ENCODE measurements at regions not wholly inside any gene's neighbourhood (a gene's known extent, or its start where the extent isn't known, plus 50 kb on each side); places are given as distances from the start of the nearest gene placed in this dataset.

DNA sequence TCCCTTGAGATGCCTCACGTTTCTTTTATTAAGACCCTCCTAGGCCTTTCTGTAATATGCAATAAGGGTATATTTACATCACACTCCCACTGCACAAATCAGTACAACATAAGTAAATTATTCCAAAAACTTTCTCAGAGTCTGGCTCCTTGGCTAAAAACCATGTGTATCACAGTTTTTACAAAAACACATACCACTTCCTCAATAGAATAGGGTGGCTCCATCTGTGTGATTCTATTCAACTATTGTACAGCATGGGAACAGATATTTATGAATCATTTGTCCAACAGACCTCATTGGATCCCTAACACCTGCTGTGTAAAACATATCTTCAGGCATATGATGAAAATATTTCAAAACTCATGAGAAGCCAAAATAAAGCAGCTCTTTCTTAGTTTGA lies 502.7 kb downstream of the EFNA5 start:
- no peak overlapping the region for H3K4me3 ChIP-seq (ENCODE audit: control insufficient read depth in 1 of 2, extremely low read depth in 1 of 2, low read length in 1 of 2)
- no peak for ATAC-seq (replicated peaks in 1 of 4)
- H3K27me3 ChIP-seq (replicated peaks in 1 of 2; ENCODE audit: control insufficient read depth in 2 of 2, extremely low read depth in 1 of 2, insufficient read depth in 2 of 2, low read length in 1 of 2): no peaks in the 10 kb centered on the region
- DNase-seq: no peak
- ChIA-PET CTCF (interaction anchor here in 1 of 2 donors (1.0 kb wide), 1 partner anchor 17 kb away, joined by 4 read pairs; no protein-coding TSS in a partner anchor), POLR2A (no interaction called here)
- H3K9me3 ChIP-seq: no peaks in the 10 kb centered on the region
- Mint-ChIP-seq H3K27ac (no peak overlapping the region), H3K36me3 (no peaks in the 10 kb centered on the region), H3K9me3 (peaks cover 8 to 14% (median 10%) of the 10 kb centered on the region in 3 donors), H3K4me3 (no peak overlapping the region), H3K27me3 (no peaks in the 10 kb centered on the region), H3K4me1 (no peaks in the 10 kb centered on the region)
- H3K36me3 ChIP-seq (ENCODE audit: control insufficient read depth in 2 of 2, extremely low read depth in 1 of 2, insufficient read depth in 1 of 2, low read length in 1 of 2): no peaks in the 10 kb centered on the region
- no peaks in the 10 kb centered on the region for H3K4me1 ChIP-seq (ENCODE audit: control insufficient read depth in 1 of 2, extremely low read depth in 1 of 2, insufficient read depth in 2 of 2, low read length in 2 of 2)
- no peak overlapping the region for H3K27ac ChIP-seq (ENCODE audit: low read length)
- WGBS (ENCODE audit: insufficient coverage): no CpG with 5 or more reads among the region's 1 CpG

- ATAC-seq (replicated peaks in 1 of 4) (no peak), DNase-seq (no peak)
- H3K36me3 Mint-ChIP-seq: no peaks in the 10 kb centered on the region
- H3K9me3 ChIP-seq: no peaks in the 10 kb centered on the region
- no peaks in the 10 kb centered on the region for H3K27me3 Mint-ChIP-seq
- H3K27me3 ChIP-seq (replicated peaks in 1 of 2; ENCODE audit: control insufficient read depth in 2 of 2, extremely low read depth in 1 of 2, insufficient read depth in 2 of 2, low read length in 1 of 2): no peaks in the 10 kb centered on the region
- ChIA-PET CTCF (no interaction called here), POLR2A (no interaction called here)
- peaks cover 5 to 9% (median 8%) of the 10 kb centered on the region in 3 donors for H3K9me3 Mint-ChIP-seq
- no peak overlapping the region for H3K27ac ChIP-seq (ENCODE audit: low read length)
- no peaks in the 10 kb centered on the region for H3K4me1 ChIP-seq (ENCODE audit: control insufficient read depth in 1 of 2, extremely low read depth in 1 of 2, insufficient read depth in 2 of 2, low read length in 2 of 2)
- H3K4me3 Mint-ChIP-seq: no peak overlapping the region
- WGBS (ENCODE audit: insufficient coverage): 0% methylated on average over 1 of the region's 2 CpGs
- H3K36me3 ChIP-seq (ENCODE audit: control insufficient read depth in 2 of 2, extremely low read depth in 1 of 2, insufficient read depth in 1 of 2, low read length in 1 of 2): no peaks in the 10 kb centered on the region
- no peaks in the 10 kb centered on the region for H3K4me1 Mint-ChIP-seq
- no peak overlapping the region for H3K4me3 ChIP-seq (ENCODE audit: control insufficient read depth in 1 of 2, extremely low read depth in 1 of 2, low read length in 1 of 2)
- no peak overlapping the region for H3K27ac Mint-ChIP-seq
Measured at GRCh38 chr5:107165296-107165695, 505.4 kb downstream of the EFNA5 start.

- H3K36me3 Mint-ChIP-seq: no peaks in the 10 kb centered on the region
- Histone ChIP-seq H3K4me1 (ENCODE audit: control insufficient read depth in 1 of 2, extremely low read depth in 1 of 2, insufficient read depth in 2 of 2, low read length in 2 of 2) (no peaks in the 10 kb centered on the region), H3K27me3 (replicated peaks in 1 of 2; ENCODE audit: control insufficient read depth in 2 of 2, extremely low read depth in 1 of 2, insufficient read depth in 2 of 2, low read length in 1 of 2) (no peaks in the 10 kb centered on the region), H3K9me3 (no peaks in the 10 kb centered on the region), H3K27ac (ENCODE audit: low read length) (no peak overlapping the region), H3K4me3 (ENCODE audit: control insufficient read depth in 1 of 2, extremely low read depth in 1 of 2, low read length in 1 of 2) (no peak overlapping the region), H3K36me3 (ENCODE audit: control insufficient read depth in 2 of 2, extremely low read depth in 1 of 2, insufficient read depth in 1 of 2, low read length in 1 of 2) (no peaks in the 10 kb centered on the region)
- no peaks in the 10 kb centered on the region for H3K27me3 Mint-ChIP-seq
- no peak for DNase-seq
- H3K4me3 Mint-ChIP-seq: no peak overlapping the region
- no peak for ATAC-seq (replicated peaks in 1 of 4)
- no peaks in the 10 kb centered on the region for H3K4me1 Mint-ChIP-seq
- peaks cover 0 to 17% (median 5%) of the 10 kb centered on the region in 3 donors for H3K9me3 Mint-ChIP-seq
- no peak overlapping the region for H3K27ac Mint-ChIP-seq
- 100% methylated on average over 2 of the region's 5 CpGs for WGBS (ENCODE audit: insufficient coverage)
- ChIA-PET CTCF (no interaction called here), POLR2A (no interaction called here)
Measured at GRCh38 chr5:107157809-107158208, 512.9 kb downstream of the EFNA5 start.

GRCh38 chr5:107155707-107156106 lies 515.0 kb downstream of the EFNA5 start:
- no peaks in the 10 kb centered on the region for H3K27me3 ChIP-seq (replicated peaks in 1 of 2; ENCODE audit: control insufficient read depth in 2 of 2, extremely low read depth in 1 of 2, insufficient read depth in 2 of 2, low read length in 1 of 2)
- H3K27me3 Mint-ChIP-seq: no peaks in the 10 kb centered on the region
- CTCF ChIA-PET: no interaction called here
- POLR2A ChIA-PET: no interaction called here
- no peak overlapping the region for H3K4me3 ChIP-seq (ENCODE audit: control insufficient read depth in 1 of 2, extremely low read depth in 1 of 2, low read length in 1 of 2)
- no peaks in the 10 kb centered on the region for H3K4me1 ChIP-seq (ENCODE audit: control insufficient read depth in 1 of 2, extremely low read depth in 1 of 2, insufficient read depth in 2 of 2, low read length in 2 of 2)
- no peaks in the 10 kb centered on the region for H3K36me3 ChIP-seq (ENCODE audit: control insufficient read depth in 2 of 2, extremely low read depth in 1 of 2, insufficient read depth in 1 of 2, low read length in 1 of 2)
- H3K27ac ChIP-seq (ENCODE audit: low read length): no peak overlapping the region
- no CpG with 5 or more reads among the region's 4 CpGs for WGBS (ENCODE audit: insufficient coverage)
- no peak overlapping the region for H3K27ac Mint-ChIP-seq
- H3K4me3 Mint-ChIP-seq: no peak overlapping the region
- ATAC-seq (replicated peaks in 1 of 4) (no peak), DNase-seq (no peak)
- peaks cover 0 to 17% (median 5%) of the 10 kb centered on the region in 3 donors for H3K9me3 Mint-ChIP-seq
- no peaks in the 10 kb centered on the region for H3K36me3 Mint-ChIP-seq
- no peaks in the 10 kb centered on the region for H3K9me3 ChIP-seq
- no peaks in the 10 kb centered on the region for H3K4me1 Mint-ChIP-seq

DNA sequence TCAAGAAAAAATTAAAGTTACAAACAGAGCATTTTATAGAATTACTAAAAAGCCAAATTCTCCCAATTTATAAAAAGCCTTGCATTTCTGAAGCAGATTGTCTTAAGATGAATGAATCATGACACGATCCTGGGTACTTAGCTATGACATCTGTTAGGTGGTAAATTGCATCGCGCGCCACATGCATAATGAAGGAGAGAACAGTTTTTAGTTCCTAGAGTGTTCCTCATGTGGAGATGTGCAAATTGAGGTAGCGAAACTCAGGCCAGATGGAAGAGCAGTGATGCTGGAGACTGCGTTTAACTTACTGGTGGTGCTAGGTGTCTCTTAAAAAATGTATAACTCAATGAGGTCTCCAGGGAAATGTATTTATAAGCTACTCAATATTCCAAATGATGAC lies 516.1 kb downstream of the EFNA5 start:
- Mint-ChIP-seq H3K4me3 (no peak overlapping the region), H3K9me3 (peaks cover 0 to 7% (median 0%) of the 10 kb centered on the region in 3 donors), H3K36me3 (no peaks in the 10 kb centered on the region), H3K27me3 (no peaks in the 10 kb centered on the region), H3K4me1 (no peaks in the 10 kb centered on the region), H3K27ac (no peak overlapping the region)
- no peaks in the 10 kb centered on the region for H3K36me3 ChIP-seq (ENCODE audit: control insufficient read depth in 2 of 2, extremely low read depth in 1 of 2, insufficient read depth in 1 of 2, low read length in 1 of 2)
- no peak for DNase-seq
- CTCF ChIA-PET: no interaction called here
- no peak overlapping the region for H3K27ac ChIP-seq (ENCODE audit: low read length)
- ATAC-seq (replicated peaks in 1 of 4): no peak
- no peaks in the 10 kb centered on the region for H3K27me3 ChIP-seq (replicated peaks in 1 of 2; ENCODE audit: control insufficient read depth in 2 of 2, extremely low read depth in 1 of 2, insufficient read depth in 2 of 2, low read length in 1 of 2)
- H3K9me3 ChIP-seq: no peaks in the 10 kb centered on the region
- H3K4me1 ChIP-seq (ENCODE audit: control insufficient read depth in 1 of 2, extremely low read depth in 1 of 2, insufficient read depth in 2 of 2, low read length in 2 of 2): no peaks in the 10 kb centered on the region
- POLR2A ChIA-PET: no interaction called here
- no peak overlapping the region for H3K4me3 ChIP-seq (ENCODE audit: control insufficient read depth in 1 of 2, extremely low read depth in 1 of 2, low read length in 1 of 2)
- 90% methylated on average over 3 of the region's 6 CpGs for WGBS (ENCODE audit: insufficient coverage)

GRCh38 chr5:107153283-107153682 lies 517.5 kb downstream of the EFNA5 start:
- H3K4me3 Mint-ChIP-seq: no peak overlapping the region
- H3K27ac Mint-ChIP-seq: no peak overlapping the region
- Histone ChIP-seq H3K27me3 (replicated peaks in 1 of 2; ENCODE audit: control insufficient read depth in 2 of 2, extremely low read depth in 1 of 2, insufficient read depth in 2 of 2, low read length in 1 of 2) (no peaks in the 10 kb centered on the region), H3K36me3 (ENCODE audit: control insufficient read depth in 2 of 2, extremely low read depth in 1 of 2, insufficient read depth in 1 of 2, low read length in 1 of 2) (no peaks in the 10 kb centered on the region), H3K4me3 (ENCODE audit: control insufficient read depth in 1 of 2, extremely low read depth in 1 of 2, low read length in 1 of 2) (no peak overlapping the region), H3K27ac (ENCODE audit: low read length) (no peak overlapping the region), H3K4me1 (ENCODE audit: control insufficient read depth in 1 of 2, extremely low read depth in 1 of 2, insufficient read depth in 2 of 2, low read length in 2 of 2) (no peaks in the 10 kb centered on the region), H3K9me3 (no peaks in the 10 kb centered on the region)
- H3K4me1 Mint-ChIP-seq: no peaks in the 10 kb centered on the region
- DNase-seq (no peak), ATAC-seq (replicated peaks in 1 of 4) (no peak)
- POLR2A ChIA-PET: no interaction called here
- no CpG with 5 or more reads among the region's 2 CpGs for WGBS (ENCODE audit: insufficient coverage)
- H3K36me3 Mint-ChIP-seq: no peaks in the 10 kb centered on the region
- CTCF ChIA-PET: no interaction called here
- H3K9me3 Mint-ChIP-seq: no peaks in the 10 kb centered on the region
- H3K27me3 Mint-ChIP-seq: no peaks in the 10 kb centered on the region

- WGBS (ENCODE audit: insufficient coverage): 100% methylated on average over 1 of the region's 3 CpGs
- H3K27ac Mint-ChIP-seq: no peak overlapping the region
- H3K4me3 Mint-ChIP-seq: no peak overlapping the region
Measured at GRCh38 chr5:107149243-107150005, 521.3 kb downstream of the EFNA5 start.

More at GRCh38 chr5:107149243-107150005, 521.3 kb downstream of the EFNA5 start:
- Histone ChIP-seq H3K27ac (ENCODE audit: low read length) (no peak overlapping the region), H3K27me3 (replicated peaks in 1 of 2; ENCODE audit: control insufficient read depth in 2 of 2, extremely low read depth in 1 of 2, insufficient read depth in 2 of 2, low read length in 1 of 2) (no peaks in the 10 kb centered on the region), H3K36me3 (ENCODE audit: control insufficient read depth in 2 of 2, extremely low read depth in 1 of 2, insufficient read depth in 1 of 2, low read length in 1 of 2) (no peaks in the 10 kb centered on the region), H3K9me3 (no peaks in the 10 kb centered on the region), H3K4me1 (ENCODE audit: control insufficient read depth in 1 of 2, extremely low read depth in 1 of 2, insufficient read depth in 2 of 2, low read length in 2 of 2) (no peaks in the 10 kb centered on the region), H3K4me3 (ENCODE audit: control insufficient read depth in 1 of 2, extremely low read depth in 1 of 2, low read length in 1 of 2) (no peak overlapping the region)
- ChIA-PET POLR2A (no interaction called here), CTCF (no interaction called here)
- ATAC-seq (replicated peaks in 1 of 4) (no peak), DNase-seq (no peak)
- Mint-ChIP-seq H3K9me3 (no peaks in the 10 kb centered on the region), H3K4me1 (no peaks in the 10 kb centered on the region), H3K36me3 (no peaks in the 10 kb centered on the region), H3K27me3 (peaks cover 0 to 2% of the 10 kb centered on the region in 2 donors)

Data from T-cell (primary cell).